ENCODE measurements at regions not wholly inside any gene's neighbourhood (a gene's known extent, or its start where the extent isn't known, plus 50 kb on each side); places are given as distances from the start of the nearest gene placed in this dataset.
A peak's percentile ranks its signal among the peaks of the same experiment; 100 is the strongest.
"Not testable (repeated sequence)": the region's sequence is repeated elsewhere in the genome, so short reads cannot be mapped to it uniquely, and the experiment has no call there.

- POLR2A ChIA-PET: no interaction called here
- TF ChIP-seq L3MBTL2 (conservative IDR thresholded peaks at IDR 0.05): no peak
- TF ChIP-seq ZNF384 (IDR thresholded peaks at IDR 0.05): no peak
- TF ChIP-seq ARNT (IDR thresholded peaks at IDR 0.05): peak; percentile 9; the same call in 1 of the 2 replicates
- TF ChIP-seq FOXK2 (IDR thresholded peaks at IDR 0.05): no peak
- TF ChIP-seq HDGF (IDR thresholded peaks at IDR 0.05; ENCODE audit: borderline replicate concordance): no peak
- TF ChIP-seq TARDBP (IDR thresholded peaks at IDR 0.05): no peak
- no peak for TF ChIP-seq FOXM1 (IDR thresholded peaks at IDR 0.05; ENCODE audit: borderline replicate concordance)
- TF ChIP-seq ELF4 (IDR thresholded peaks at IDR 0.05): no peak
- DNase-seq (ENCODE audit: extremely low spot score): no peak
- CTCF ChIA-PET: no interaction called here
Measured at GRCh38 chr21:8991968-8992621, 1529.3 kb upstream of the TPTE start.

GRCh38 chr21:8992731-8993174, 1528.6 kb upstream of the TPTE start:
- ChIA-PET POLR2A (no interaction called here), CTCF (no interaction called here)
- DNase-seq (ENCODE audit: extremely low spot score): peak; percentile 31
- TF ChIP-seq NFRKB (IDR thresholded peaks at IDR 0.05) (no peak), HDGF (IDR thresholded peaks at IDR 0.05; ENCODE audit: borderline replicate concordance) (no peak), L3MBTL2 (conservative IDR thresholded peaks at IDR 0.05) (no peak)

DNA sequence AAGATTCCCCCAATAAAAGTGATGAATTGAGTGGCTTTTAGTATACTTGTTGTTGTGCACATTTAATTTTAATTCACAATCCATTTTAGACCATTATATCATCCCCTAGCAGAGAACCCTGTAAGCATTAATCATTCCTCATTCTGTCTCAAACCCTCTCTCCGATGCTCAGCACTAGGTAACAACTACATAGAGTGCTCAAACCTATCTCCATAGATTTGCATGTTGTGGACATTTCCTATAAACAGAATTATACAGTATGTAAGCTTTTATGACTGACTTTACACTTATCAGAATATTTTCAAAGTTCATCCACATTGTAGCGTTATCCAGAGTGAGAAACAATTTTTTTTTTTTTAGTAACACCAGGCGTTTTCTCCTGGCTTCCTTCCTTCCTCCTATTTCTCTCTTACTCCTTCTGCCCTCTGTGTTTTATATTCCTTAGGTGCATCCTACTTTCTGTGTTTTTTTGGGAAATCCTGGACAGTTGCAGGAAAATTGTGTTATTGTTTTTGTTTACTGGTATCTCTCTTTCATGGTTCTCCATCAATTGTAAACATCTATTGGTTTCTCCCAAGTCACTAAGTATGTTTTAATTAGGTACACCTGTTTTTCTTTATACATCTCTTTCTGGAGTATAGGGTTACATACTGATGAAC, 1528.0 kb upstream of the TPTE start:
- ChIA-PET CTCF (no interaction called here), POLR2A (no interaction called here)
- DNase-seq (ENCODE audit: extremely low spot score): no peak
- no peak for TF ChIP-seq HDGF (IDR thresholded peaks at IDR 0.05; ENCODE audit: borderline replicate concordance)
- peak; percentile 21; the same call in 1 of the 2 replicates for TF ChIP-seq ZNF384 (IDR thresholded peaks at IDR 0.05)
- TF ChIP-seq PKNOX1 (IDR thresholded peaks at IDR 0.05): peak; percentile 74
- TF ChIP-seq FOXM1 (IDR thresholded peaks at IDR 0.05; ENCODE audit: borderline replicate concordance): no peak
- no peak; the same call in 1 of the 2 replicates for TF ChIP-seq NFRKB (IDR thresholded peaks at IDR 0.05)
- TF ChIP-seq ARNT (IDR thresholded peaks at IDR 0.05): no peak
- TF ChIP-seq TARDBP (IDR thresholded peaks at IDR 0.05): 0 out of 2 replicates have a peak, but pooled peaks have one; percentile 5

- ChIA-PET CTCF (no interaction called here), POLR2A (no interaction called here)
- TF ChIP-seq ELF4 (IDR thresholded peaks at IDR 0.05): no peak
- TF ChIP-seq PKNOX1 (IDR thresholded peaks at IDR 0.05): peak; percentile 84
- no peak for DNase-seq (ENCODE audit: extremely low spot score)
Measured at GRCh38 chr21:8993943-8994639, 1527.3 kb upstream of the TPTE start.

DNA sequence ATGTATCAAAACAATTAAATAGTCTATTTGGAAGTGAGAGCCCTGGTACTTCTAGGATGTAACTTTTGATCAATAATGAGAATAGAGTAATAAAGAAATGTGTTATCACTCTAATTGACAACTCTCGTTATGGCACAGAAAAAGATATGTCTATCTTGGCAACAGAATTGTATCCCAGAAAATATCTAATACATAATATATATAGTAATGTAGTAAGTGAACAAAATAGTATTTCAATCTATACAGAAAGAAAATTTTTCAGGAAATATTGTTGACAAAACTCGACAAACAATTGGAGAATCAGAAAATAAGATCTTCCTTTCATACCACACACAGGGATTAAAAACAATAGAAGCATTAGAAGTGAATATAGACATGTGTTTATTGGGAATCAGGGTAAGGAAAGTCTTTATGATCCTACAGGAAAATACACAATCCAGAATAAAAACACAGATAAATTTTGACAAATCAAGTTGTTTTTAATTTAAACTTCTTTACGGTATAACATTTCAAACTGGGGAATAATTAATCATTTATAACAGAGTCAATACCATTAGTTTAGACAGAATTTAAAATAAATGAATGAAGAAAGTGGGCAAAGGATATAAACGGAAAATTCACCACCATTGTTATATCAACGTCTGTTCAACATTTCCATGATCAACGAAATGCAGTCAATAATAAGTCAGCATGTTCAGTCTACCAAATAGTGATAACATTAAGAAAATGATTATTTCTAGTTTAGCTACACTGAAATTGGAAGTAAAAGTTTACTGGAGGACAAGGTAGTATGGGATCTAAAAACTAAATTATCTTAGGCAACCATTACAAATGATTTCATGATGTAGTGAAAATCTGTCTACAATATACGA, 1526.5 kb upstream of the TPTE start:
- no peak for DNase-seq (ENCODE audit: extremely low spot score)
- CTCF ChIA-PET: no interaction called here
- POLR2A ChIA-PET: no interaction called here
- peak; percentile 35; the same call in 1 of the 2 replicates for TF ChIP-seq PKNOX1 (IDR thresholded peaks at IDR 0.05)
- TF ChIP-seq CTBP1 (IDR thresholded peaks at IDR 0.05; ENCODE audit: borderline replicate concordance): 0 out of 2 replicates have a peak, but pooled peaks have one; percentile 5
- no peak for TF ChIP-seq HDGF (IDR thresholded peaks at IDR 0.05; ENCODE audit: borderline replicate concordance)

DNA sequence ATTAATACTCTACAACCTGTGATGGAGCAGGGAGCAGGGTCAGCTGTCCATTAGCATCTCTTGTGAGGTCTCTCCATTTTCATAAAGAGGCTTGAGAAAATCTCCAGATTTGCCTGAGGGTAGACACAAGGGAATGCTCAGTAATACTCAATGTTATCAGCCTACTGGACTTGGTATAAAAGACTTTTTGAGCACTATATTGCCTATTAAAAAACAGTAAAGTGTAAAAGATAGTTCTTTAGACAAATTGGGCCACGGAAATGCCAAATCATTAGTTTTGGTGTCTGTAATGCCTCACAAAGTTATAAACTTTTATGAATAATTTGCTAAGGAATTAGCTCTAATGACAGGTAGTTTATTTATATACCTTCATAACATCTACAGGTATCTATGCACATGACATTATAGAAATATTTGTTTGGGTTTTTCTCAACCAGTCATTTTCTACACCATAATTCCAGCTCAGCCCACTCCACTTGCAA, 1524.9 kb upstream of the TPTE start:
- DNase-seq (ENCODE audit: extremely low spot score); POLR2A ChIA-PET; CTCF ChIA-PET: not testable (repeated sequence)

GRCh38 chr21:8997011-8997440, 1524.4 kb upstream of the TPTE start:
- CTCF ChIA-PET: no interaction called here
- no peak for TF ChIP-seq BHLHE40 (IDR thresholded peaks at IDR 0.05; ENCODE audit: borderline replicate concordance)
- no peak for TF ChIP-seq L3MBTL2 (conservative IDR thresholded peaks at IDR 0.05)
- TF ChIP-seq FOXM1 (IDR thresholded peaks at IDR 0.05; ENCODE audit: borderline replicate concordance): no peak
- no peak for TF ChIP-seq ZNF384 (IDR thresholded peaks at IDR 0.05)
- no peak for TF ChIP-seq CTBP1 (IDR thresholded peaks at IDR 0.05; ENCODE audit: borderline replicate concordance)
- TF ChIP-seq HDGF (IDR thresholded peaks at IDR 0.05; ENCODE audit: borderline replicate concordance): no peak
- TF ChIP-seq NFRKB (IDR thresholded peaks at IDR 0.05): no peak
- TF ChIP-seq ELF4 (IDR thresholded peaks at IDR 0.05): no peak
- no peak for TF ChIP-seq SUZ12 (IDR thresholded peaks at IDR 0.05)
- TF ChIP-seq LEF1 (IDR thresholded peaks at IDR 0.05; ENCODE audit: borderline replicate concordance): no peak
- TF ChIP-seq FOXK2 (IDR thresholded peaks at IDR 0.05): no peak
- no peak for TF ChIP-seq SP1 (IDR thresholded peaks at IDR 0.05)
- no peak for TF ChIP-seq TARDBP (IDR thresholded peaks at IDR 0.05)
- no peak for TF ChIP-seq PKNOX1 (IDR thresholded peaks at IDR 0.05)
- TF ChIP-seq FOXA1 (IDR thresholded peaks at IDR 0.05): no peak
- no peak for DNase-seq (ENCODE audit: extremely low spot score)
- POLR2A ChIA-PET: no interaction called here

DNA sequence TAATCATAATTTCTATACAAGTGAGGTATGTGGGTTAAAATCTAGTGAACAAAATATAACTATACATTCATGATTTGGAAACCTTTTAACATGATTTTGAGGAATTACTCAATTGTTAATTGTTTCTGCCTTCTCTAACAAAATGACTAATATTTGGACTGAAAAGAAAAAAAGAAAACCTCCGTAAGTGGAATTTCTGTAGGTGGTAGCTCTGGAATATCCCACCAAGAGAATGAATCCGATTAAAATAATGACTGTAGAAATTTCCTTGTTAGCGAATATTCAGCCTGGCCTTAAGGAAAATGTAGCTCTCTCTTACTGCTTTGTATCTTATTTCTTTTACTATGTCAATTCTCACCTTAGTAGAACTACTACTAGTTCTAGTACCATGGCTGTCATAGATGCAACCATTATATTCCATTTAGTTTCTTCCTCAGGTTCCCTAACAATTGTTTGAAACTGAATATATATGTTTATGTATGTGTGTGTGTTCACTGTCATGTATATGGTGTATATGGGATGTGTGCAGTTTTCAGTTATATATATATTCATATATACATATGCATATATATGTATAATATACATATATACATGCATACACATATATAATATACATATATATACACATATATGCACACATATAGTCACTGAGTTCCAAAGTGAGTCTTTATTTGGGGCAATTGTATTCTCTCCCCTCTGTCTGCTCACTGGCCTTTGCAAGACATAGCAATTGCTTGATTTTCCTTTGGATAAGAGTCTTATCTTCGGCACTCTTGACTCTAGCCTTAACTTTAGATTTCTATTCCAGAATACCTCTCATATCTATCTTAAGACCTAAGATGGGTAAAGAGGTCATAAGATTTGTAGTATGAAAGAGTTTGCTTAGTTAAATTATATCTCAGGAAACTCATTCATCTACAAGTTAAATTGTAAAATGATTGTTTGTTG, 1523.7 kb upstream of the TPTE start:
- CTCF ChIA-PET; POLR2A ChIA-PET; DNase-seq (ENCODE audit: extremely low spot score): not testable (repeated sequence)

- DNase-seq (ENCODE audit: extremely low spot score); POLR2A ChIA-PET; CTCF ChIA-PET: not testable (repeated sequence)
Measured at GRCh38 chr21:8998480-8998879, 1522.9 kb upstream of the TPTE start.

Data from HEK293T (cell line).